Upper lobe of left lung (tissue), 4 donors: ENCODE measurements at regions not wholly inside any gene's neighbourhood (a gene's known extent, or its start where the extent isn't known, plus 50 kb on each side); places are given as distances from the start of the nearest gene placed in this dataset.

ENCODE experiments used
- POLR2A ChIP-seq, 4 donors: fragments of 450-650 bp; IDR thresholded peaks; one replicate each; pipeline ENCODE4 v1.5.1; 2016 to 2017; ENCODE audit warnings: antibody characterized with exemption in 4 of 4, mild to moderate bottlenecking in 2 of 4
- TF ChIP-seq, protein P1 (sequence below), 6 experiments: fragments of 450-650 bp in 4 of 6; fragments of 200-600 bp in 2 of 6; sonication (generic) in 2 of 6; IDR thresholded peaks; one replicate each; pipeline ENCODE4 v1.5.1; 2016 to 2019; ENCODE audit warnings: antibody characterized with exemption in 6 of 6

DNA sequence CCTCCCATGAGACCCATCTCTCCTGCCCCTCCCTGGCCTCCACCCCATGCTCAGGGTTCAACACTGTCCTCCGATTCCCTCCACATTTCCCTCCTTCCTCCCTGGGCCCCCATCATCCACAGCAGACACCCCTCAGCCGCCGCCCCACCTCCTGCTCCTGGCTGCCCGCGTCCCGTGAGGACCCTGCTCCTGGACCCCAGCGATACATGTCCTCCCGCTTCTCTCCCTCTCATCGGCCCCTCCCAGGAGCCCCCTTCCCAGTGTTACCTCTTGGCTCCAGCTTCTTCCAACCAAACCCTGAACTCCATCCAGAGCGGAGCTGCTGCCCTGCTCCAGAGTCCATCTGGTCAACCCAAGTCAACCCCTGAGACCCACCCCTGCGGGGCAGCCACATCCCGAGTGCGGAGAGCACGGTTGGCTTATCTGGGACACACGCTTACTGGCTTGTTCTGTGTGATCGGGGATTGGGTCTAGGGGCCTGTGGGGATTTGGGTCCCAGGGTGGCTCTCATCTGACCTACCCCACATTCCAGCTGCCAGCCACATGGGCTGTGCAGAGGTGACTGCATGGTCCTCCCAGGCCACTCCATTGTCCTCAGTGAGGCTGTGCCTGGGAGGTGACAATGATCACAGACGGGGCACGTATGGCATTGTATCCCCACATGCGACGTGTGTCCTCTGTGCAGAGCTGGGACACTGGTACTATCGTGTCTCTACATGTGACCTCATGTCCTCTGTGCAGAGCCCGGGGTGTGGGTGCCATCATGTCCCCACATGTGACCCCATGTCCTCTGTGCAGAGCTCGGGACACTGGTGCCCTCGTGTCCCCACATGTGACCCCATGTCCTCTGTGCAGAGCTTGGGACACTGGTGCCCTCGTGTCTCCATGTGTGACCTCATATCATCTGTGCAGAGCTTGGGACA, 333.6 kb downstream of the ADGRD1 start:
- no peak for TF ChIP-seq POLR2A (IDR thresholded peaks at IDR 0.05)
- TF ChIP-seq, protein P1, sequence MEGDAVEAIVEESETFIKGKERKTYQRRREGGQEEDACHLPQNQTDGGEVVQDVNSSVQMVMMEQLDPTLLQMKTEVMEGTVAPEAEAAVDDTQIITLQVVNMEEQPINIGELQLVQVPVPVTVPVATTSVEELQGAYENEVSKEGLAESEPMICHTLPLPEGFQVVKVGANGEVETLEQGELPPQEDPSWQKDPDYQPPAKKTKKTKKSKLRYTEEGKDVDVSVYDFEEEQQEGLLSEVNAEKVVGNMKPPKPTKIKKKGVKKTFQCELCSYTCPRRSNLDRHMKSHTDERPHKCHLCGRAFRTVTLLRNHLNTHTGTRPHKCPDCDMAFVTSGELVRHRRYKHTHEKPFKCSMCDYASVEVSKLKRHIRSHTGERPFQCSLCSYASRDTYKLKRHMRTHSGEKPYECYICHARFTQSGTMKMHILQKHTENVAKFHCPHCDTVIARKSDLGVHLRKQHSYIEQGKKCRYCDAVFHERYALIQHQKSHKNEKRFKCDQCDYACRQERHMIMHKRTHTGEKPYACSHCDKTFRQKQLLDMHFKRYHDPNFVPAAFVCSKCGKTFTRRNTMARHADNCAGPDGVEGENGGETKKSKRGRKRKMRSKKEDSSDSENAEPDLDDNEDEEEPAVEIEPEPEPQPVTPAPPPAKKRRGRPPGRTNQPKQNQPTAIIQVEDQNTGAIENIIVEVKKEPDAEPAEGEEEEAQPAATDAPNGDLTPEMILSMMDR (IDR thresholded peaks at IDR 0.05) = no peak
